Neural cell (in vitro differentiated cells): ENCODE measurements at regions not wholly inside any gene's neighbourhood (a gene's known extent, or its start where the extent isn't known, plus 50 kb on each side); places are given as distances from the start of the nearest gene placed in this dataset.

Experiments
- EZH2 ChIP-seq: fragments of 200-600, 300-800 bp; shearing (Covaris generic), sonication (generic); IDR thresholded peaks from 2 replicates; pipeline ENCODE4 v1.6.1; 2014; ENCODE audit warnings: antibody characterized with exemption, low read length, borderline replicate concordance, mild to moderate bottlenecking; ENCODE audit not compliant: insufficient read depth, poor library complexity, severe bottlenecking
- RAD21 ChIP-seq: fragments of 450-650 bp; conservative IDR thresholded peaks from 2 replicates; pipeline ENCODE4 v1.6.1; 2014; ENCODE audit warnings: antibody characterized with exemption, mild to moderate bottlenecking, moderate library complexity
- TF ChIP-seq, protein P1 (sequence below): fragments of 450-650 bp; IDR thresholded peaks from 2 replicates; pipeline ENCODE4 v1.5.1; 2014; ENCODE audit warnings: antibody characterized with exemption, mild to moderate bottlenecking, moderate library complexity; ENCODE audit not compliant: poor library complexity, severe bottlenecking

DNA sequence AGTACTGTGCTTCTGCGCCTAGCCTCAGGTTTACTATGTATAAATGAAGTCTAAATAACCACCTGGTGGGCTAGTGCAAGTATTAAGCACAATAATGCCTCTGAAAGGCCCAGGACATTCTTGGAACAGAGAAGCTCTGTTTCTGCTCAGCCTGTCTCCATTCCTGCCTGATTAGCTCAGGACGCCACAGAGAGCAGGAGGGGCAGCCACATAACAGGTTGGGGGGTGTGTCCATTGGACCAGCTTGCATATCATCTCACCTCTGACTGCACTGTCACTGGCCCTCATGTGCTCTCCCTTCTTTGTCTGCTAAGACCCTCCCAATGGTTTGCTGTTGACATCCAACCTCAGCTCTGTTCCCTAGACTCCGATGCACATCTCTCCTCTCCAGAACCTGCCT lies 52.8 kb upstream of the IKZF1 start:
- TF ChIP-seq, protein P1, sequence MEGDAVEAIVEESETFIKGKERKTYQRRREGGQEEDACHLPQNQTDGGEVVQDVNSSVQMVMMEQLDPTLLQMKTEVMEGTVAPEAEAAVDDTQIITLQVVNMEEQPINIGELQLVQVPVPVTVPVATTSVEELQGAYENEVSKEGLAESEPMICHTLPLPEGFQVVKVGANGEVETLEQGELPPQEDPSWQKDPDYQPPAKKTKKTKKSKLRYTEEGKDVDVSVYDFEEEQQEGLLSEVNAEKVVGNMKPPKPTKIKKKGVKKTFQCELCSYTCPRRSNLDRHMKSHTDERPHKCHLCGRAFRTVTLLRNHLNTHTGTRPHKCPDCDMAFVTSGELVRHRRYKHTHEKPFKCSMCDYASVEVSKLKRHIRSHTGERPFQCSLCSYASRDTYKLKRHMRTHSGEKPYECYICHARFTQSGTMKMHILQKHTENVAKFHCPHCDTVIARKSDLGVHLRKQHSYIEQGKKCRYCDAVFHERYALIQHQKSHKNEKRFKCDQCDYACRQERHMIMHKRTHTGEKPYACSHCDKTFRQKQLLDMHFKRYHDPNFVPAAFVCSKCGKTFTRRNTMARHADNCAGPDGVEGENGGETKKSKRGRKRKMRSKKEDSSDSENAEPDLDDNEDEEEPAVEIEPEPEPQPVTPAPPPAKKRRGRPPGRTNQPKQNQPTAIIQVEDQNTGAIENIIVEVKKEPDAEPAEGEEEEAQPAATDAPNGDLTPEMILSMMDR = no peak
- TF ChIP-seq RAD21 (no peak), EZH2 (no peak)
